ENCODE measurements at regions not wholly inside any gene's neighbourhood (a gene's known extent, or its start where the extent isn't known, plus 50 kb on each side); places are given as distances from the start of the nearest gene placed in this dataset.

- no peak overlapping the region for H3K4me3 ChIP-seq (ENCODE audit: extremely low read depth in 1 of 4, insufficient read depth in 2 of 4, low read depth in 3 of 4, low read length in 4 of 4)
- TF ChIP-seq RNF2 (IDR thresholded peaks at IDR 0.05; ENCODE audit: borderline replicate concordance, low read depth, low read length, missing control alignments, poor library complexity, severe bottlenecking) (no peak), POLR2AphosphoS5 (IDR thresholded peaks at IDR 0.05; ENCODE audit: low read depth, low read length) (no peak), HDAC2 (IDR thresholded peaks at IDR 0.05; ENCODE audit: borderline replicate concordance in 1 of 2, low read depth in 2 of 2, low read length in 2 of 2) (no peak), SIRT6 (IDR thresholded peaks at IDR 0.05; ENCODE audit: low read length) (no peak), SP2 (IDR thresholded peaks at IDR 0.05; ENCODE audit: low read length) (no peak)
- no peaks in the 10 kb centered on the region; the same call in 1 of the 2 replicates for H3K23me2 ChIP-seq (ENCODE audit: low read depth, low read length)
- no peak overlapping the region for H3K4me2 ChIP-seq (ENCODE audit: insufficient read depth in 1 of 2, low read depth in 2 of 2, low read length in 2 of 2)
- H3K27me3 ChIP-seq (replicated peaks in 1 of 4; ENCODE audit: control insufficient read depth in 3 of 4, extremely low read depth in 1 of 4, insufficient read depth in 3 of 4, low read length in 3 of 4) = peaks cover 0 to 1% (median 0%) of the 10 kb centered on the region in 4 experiments; a peak in 1 of 7 replicates
- peaks cover 0 to 8% (median 2%) of the 10 kb centered on the region in 4 experiments; a peak in 4 of 7 replicates for H3K4me1 ChIP-seq (replicated peaks in 1 of 4; ENCODE audit: control insufficient read depth in 3 of 4, insufficient read depth in 4 of 4, low read length in 3 of 4)
- H4K20me1 ChIP-seq (replicated peaks in 1 of 2; ENCODE audit: control insufficient read depth in 1 of 2, insufficient read depth in 2 of 2, low read length in 2 of 2) = no peaks in the 10 kb centered on the region
- H3K14ac ChIP-seq (ENCODE audit: insufficient read length) = no peak overlapping the region
- no peak overlapping the region for H2BK15ac ChIP-seq (ENCODE audit: low read length)
- H2BK120ac ChIP-seq (replicated peaks; ENCODE audit: low read depth, low read length) = no peak overlapping the region
- H3K79me1 ChIP-seq (ENCODE audit: low read depth, low read length) = no peaks in the 10 kb centered on the region; the same call in 1 of the 2 replicates
- H3K56ac ChIP-seq (replicated peaks; ENCODE audit: insufficient read length, low read depth, low read length) = no peak overlapping the region
- ChIA-PET CTCF (ENCODE audit: partially characterized antibody) (interaction anchor here (1.8 to 1.9 kb wide), 2 partner anchors 53 to 160 kb away, joined by 6 to 9 read pairs; no protein-coding TSS in a partner anchor), POLR2A (ENCODE audit: partially characterized antibody) (interaction anchor here (1.3 kb wide), 1 partner anchor 9 kb away, joined by 3 read pairs; no protein-coding TSS in a partner anchor)
- H2BK12ac ChIP-seq (ENCODE audit: low read depth, low read length) = no peak overlapping the region
- H2BK5ac ChIP-seq (ENCODE audit: low read depth, low read length) = no peak overlapping the region
- no peak overlapping the region for H4K8ac ChIP-seq (ENCODE audit: extremely low read depth, insufficient read depth, low read length)
- no peak overlapping the region for H3K9ac ChIP-seq (replicated peaks in 1 of 4; ENCODE audit: extremely low read depth in 1 of 4, low read depth in 3 of 4, low read length in 3 of 4)
- H3K4ac ChIP-seq (replicated peaks; ENCODE audit: insufficient read length, low read depth, low read length) = no peak overlapping the region
- no peak overlapping the region for H4K5ac ChIP-seq (ENCODE audit: insufficient read length, low read depth, low read length)
- H3K23ac ChIP-seq (ENCODE audit: insufficient read length) = no peak overlapping the region
- no peak overlapping the region for H2AFZ ChIP-seq (ENCODE audit: low read length)
- no peak overlapping the region for H3K18ac ChIP-seq (ENCODE audit: extremely low read depth, low read length)
- FAIRE-seq (no peak), DNase-seq (ENCODE audit: low read depth in 1 of 2, low spot score in 2 of 2) (no peak)
- H3K27ac ChIP-seq (ENCODE audit: low read depth, low read length) = no peak overlapping the region
- no peaks in the 10 kb centered on the region for H3K36me3 ChIP-seq (ENCODE audit: control insufficient read depth in 2 of 4, insufficient read depth in 4 of 4, low read length in 3 of 4)
- no peaks in the 10 kb centered on the region for H3K79me2 ChIP-seq (ENCODE audit: control insufficient read depth in 1 of 2, insufficient read depth in 2 of 2, low read length in 2 of 2)
- no peaks in the 10 kb centered on the region for H3K9me3 ChIP-seq (ENCODE audit: insufficient read depth in 2 of 2, low read depth in 1 of 2, low read length in 1 of 2)
- no peak overlapping the region for H2BK20ac ChIP-seq (ENCODE audit: low read length)
- no peak overlapping the region for H2AK5ac ChIP-seq (ENCODE audit: low read depth, low read length)
- 100% methylated on average over 1 of the region's 1 CpG; no CpG with 5 or more reads in 1 of the 2 experiments for WGBS, 2 experiments (ENCODE audit: extremely low coverage in 1 of 2, insufficient coverage in 1 of 2, insufficient read length in 1 of 2, insufficient replicate concordance in 2 of 2, low coverage in 1 of 2, low lambda C conversion rate in 2 of 2, missing lambda C conversion rate in 1 of 2)
- no peak overlapping the region for H4K91ac ChIP-seq (replicated peaks; ENCODE audit: insufficient read length, low read length)
Measured at GRCh38 chr1:168394858-168395257, 114.2 kb downstream of the TBX19 start.

Measured in H1 (cell line).